Stimulated activated CD8-positive, alpha-beta memory T cell treated with anti-CD3 and anti-CD28 coated beads, Interleukin-7, amount 100 ng/mL, for 1 hour (primary cell): ENCODE measurements at regions not wholly inside any gene's neighbourhood (a gene's known extent, or its start where the extent isn't known, plus 50 kb on each side); places are given as distances from the start of the nearest gene placed in this dataset.
"Not testable (repeated sequence)": the region's sequence is repeated elsewhere in the genome, so short reads cannot be mapped to it uniquely, and the experiment has no call there.

ENCODE experiments used
- DNase-seq, 2 donors: peaks; one replicate each; pipeline ENCODE4 v3.0.0-alpha.2; 2020; ENCODE audit warnings: low read depth in 2 of 2

GRCh38 chr6:157727629-157728182, 95.3 kb upstream of the SNX9 start:
- DNase-seq: no peak

DNA sequence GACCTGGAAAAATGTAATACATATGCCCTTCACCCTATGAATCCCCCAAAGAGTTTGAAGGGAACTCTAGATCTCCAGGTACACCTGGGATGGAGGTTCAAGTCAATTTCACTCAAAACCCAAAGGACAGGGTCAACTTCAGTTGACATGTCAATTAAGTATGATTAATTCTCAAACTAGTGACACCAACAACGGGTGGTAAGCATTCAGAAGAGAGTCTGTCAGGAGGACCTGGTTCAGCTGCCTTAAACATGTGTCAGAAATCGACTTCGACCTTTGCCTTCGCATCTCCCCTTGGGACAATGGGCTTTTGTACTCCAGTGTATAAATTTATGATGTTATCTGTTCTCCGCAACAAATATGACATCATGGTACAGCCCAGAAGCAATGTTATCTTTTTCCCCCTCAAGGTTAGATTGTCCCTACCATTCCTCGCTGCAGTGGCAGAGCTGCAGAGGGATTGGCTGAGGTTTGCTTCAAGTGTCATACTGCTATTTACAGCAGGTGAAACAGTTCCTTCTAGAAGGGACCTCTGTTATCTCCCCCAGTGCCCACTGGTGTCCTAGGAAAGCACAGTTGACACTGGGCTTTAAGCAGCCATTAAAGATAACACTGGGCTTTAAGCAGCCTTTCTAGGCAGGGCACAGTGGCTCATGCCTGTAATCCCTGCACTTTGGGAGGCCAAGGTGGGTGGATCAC, 94.7 kb upstream of the SNX9 start:
- no peak for DNase-seq

- DNase-seq: no peak
Measured at GRCh38 chr6:157731221-157731620, 91.8 kb upstream of the SNX9 start.

DNA sequence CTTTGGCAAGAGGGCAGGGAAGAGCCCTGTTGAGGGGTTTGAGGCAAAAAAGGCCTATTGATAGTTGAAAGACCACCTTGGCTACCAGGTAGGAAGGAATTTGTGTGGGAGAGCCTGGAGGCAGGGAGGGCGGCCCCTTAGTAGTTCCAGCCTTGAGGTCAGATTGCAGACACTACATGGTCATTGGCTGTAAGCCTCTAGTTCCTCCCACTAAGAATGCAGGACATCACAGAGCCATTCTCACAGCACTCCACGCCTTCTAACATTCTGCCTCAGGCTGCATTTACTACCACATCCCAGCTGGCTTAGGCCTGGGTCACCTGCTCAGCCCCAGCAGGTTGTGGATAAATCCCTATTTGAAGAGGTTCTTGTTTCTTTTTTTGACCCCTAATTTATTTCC, 91.0 kb upstream of the SNX9 start:
- DNase-seq: no peak

- no peak for DNase-seq
Measured at GRCh38 chr6:157732416-157733161, 90.5 kb upstream of the SNX9 start.

GRCh38 chr6:157736555-157736954, 86.5 kb upstream of the SNX9 start:
- DNase-seq: not testable (repeated sequence)

DNA sequence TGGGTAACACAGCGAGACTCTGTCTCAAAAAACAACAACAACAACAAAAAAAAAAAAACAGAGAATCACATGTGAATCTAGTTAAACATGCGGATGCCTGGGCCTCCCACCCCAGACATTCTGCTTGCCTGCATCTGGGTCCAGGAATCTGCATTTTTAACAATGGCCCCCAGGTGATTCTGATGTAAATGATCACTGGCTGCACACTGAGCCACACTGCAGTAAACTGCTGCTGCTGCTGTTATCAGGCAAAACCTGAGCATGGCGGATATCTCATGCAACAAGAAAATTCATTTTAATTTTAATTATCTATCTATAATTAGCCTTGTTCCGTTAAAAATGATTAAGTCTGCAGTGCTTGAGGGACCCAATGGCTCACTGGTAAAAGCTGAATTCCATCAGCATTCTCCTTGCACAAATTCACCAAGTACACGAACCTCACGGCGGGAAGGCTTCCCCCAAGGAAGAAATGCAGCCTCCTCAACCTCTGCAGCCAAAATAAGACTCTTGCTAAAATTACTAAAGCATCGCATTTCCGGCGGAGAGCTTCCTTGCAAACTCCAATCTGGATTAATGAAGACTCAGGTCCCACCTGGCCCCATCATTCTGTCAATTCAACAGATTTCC, 81.6 kb upstream of the SNX9 start:
- no peak for DNase-seq

DNA sequence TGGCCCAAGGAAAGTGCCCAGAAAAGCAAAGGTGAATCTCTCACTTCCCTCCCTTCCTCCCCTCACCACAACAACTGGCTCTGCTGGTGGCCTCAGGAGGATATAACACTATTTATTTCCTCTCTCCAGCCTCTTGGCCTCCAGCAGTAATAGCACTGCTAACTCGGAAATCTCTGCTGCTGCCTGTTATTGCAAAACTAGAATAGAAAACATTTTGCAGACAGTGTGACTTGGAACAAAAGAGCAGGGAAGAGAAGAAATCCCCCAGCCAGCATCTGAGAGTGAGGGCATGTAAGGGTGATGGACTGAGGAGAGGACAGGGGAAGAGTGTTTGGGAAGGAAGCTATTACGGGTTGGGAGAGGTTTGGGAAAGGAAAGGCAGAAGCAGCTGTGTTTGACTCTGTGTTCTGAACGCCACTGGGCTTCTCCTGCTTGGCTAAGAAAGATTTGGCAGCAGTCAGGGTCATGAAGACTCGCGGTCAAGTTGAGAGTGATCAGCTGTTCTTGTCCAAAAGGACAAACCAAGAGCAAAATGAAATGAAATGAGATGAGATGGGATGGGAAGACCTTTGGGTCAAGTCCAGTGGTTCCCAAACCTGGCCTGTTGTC, 81.0 kb upstream of the SNX9 start:
- DNase-seq: no peak

GRCh38 chr6:157744102-157744601, 78.9 kb upstream of the SNX9 start:
- no peak for DNase-seq

DNA sequence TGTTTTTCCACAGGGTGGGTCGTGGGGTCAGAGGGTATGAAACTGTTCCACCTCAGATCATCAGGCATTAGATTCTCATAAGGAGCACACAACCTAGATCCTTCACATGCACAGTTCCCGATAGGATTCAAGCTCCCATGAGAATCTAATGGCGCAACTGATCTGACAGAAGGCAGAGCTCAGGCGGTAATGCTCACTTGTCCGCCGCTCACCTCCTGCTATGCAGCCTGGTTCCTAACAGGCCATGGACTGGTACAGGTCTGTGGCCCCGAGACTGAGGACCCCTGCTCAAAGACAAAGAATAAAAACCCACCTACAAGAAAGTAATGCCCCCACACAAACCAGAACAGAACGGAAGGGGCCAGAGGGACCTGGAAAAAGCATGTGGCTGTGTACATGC, 76.1 kb upstream of the SNX9 start:
- no peak for DNase-seq

DNA sequence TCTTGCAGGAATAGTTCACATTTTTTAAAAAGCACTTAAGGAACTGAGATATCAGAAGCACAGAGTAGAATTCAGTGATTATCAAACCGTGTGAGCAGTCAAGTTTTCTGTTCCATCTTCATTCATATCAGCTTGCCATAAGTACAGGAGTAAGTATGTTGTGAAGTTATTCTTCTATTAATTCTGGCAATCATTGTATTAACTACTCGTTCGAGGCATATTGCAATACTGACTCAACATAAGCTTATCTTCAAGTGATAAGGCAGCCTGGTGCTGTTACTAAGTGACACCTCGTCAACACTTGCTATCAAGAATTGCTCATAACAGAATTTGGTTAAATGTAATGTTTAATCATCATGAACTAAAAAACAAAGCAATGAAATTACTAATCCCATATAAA, 75.7 kb upstream of the SNX9 start:
- no peak for DNase-seq

DNA sequence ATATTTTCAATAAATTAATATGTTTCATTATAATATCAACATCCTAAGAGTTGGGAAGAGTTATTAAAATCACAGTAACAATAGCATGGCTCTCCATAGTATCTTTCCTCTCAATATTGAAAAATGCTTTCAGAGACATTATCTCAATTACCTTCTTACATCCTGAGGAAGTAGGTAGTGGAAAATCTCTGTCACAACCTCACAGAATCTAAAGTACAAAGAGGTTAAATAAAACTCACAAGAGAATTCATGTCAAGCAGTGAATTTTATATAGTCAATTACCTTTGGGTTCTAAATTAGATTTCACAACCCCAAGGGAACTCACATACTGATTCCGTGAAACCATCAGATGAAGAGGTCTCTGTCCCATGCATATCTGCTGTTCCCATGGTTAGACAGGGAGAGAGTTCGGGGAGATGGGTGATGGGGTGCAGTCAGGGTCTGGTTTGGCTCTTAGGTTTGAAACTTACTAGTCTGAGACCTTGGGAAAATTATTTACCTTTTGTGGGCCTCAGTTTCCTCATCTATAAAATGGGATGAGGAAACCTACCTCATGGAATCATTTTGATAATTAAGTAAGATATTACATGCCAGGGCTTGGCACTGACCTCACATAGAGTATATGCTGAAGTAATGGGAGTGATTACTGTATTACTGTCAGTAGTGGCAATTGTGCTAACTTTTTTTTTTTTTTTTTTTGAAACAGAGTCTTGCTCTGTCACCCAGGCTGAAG, 74.0 kb upstream of the SNX9 start:
- DNase-seq: no peak

DNA sequence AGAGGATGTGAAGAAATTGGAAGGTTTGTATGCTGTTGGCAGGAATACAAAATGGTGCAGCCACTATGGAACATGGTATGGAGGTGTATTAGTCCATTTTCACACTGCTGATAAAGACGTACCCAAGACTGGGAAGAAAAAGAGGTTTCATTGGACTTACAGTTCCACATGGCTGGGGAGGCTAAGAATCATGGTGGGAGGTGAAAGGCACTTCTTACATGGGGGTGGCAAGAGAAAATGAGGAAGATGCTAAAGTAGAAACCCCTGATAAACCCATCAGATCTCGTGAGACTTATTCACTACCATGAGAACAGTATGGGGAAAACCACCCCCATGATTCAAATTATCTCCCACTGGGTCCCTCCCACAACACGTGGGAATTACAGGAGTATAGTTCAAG, 72.1 kb upstream of the SNX9 start:
- not testable (repeated sequence) for DNase-seq

DNA sequence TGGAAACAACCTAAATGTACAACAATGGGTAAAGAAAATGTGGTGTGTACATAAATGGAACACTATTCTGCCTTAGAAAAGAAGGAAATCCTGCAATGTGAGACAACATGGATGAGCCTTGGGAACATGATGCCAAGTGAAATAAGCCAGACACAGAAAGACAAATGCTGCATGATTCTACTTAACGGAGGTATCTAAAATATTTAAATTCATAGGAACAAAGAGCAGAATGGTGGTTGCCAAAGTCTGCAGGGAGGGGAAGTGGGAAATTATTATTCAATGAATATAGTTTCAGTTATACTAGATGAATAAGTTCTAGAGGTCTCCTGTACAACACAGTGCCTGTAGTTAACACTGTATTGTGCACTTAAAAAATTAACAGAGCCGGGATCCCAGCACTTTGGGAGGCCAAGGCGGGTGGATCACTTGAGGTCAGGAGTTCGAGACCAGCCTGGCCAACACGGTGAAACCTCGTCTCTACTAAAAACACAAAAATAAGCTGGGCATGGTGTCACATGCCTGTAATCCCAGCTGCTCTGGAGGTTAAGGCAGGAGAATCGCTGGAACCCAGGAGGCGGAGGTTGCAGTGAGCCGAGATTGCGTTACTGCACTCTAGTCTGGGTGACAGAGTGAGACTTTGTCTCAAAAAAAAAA, 71.4 kb upstream of the SNX9 start:
- no peak for DNase-seq

GRCh38 chr6:157752879-157753278, 70.2 kb upstream of the SNX9 start:
- DNase-seq: not testable (repeated sequence)

DNA sequence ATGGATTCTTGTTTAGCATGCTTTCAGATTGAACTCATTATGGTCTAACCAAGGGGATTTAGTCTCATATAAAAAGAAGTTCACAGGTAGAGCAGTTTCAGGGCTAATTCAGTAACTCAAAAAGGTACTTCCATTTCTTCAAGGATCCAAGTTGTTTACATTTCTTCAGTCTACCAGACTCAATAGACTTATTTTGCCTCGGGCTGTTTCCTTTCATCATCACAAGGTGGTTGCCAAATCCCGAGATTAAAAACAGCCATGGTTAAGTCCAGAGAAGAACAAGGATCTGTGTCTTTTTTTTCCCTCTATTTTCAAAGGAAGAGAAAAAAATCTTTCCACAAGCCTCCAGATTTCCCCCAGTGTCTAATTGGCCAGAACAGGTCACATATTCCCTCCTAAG, 69.8 kb upstream of the SNX9 start:
- no peak for DNase-seq

GRCh38 chr6:157753801-157754200, 69.2 kb upstream of the SNX9 start:
- DNase-seq: not testable (repeated sequence)

DNA sequence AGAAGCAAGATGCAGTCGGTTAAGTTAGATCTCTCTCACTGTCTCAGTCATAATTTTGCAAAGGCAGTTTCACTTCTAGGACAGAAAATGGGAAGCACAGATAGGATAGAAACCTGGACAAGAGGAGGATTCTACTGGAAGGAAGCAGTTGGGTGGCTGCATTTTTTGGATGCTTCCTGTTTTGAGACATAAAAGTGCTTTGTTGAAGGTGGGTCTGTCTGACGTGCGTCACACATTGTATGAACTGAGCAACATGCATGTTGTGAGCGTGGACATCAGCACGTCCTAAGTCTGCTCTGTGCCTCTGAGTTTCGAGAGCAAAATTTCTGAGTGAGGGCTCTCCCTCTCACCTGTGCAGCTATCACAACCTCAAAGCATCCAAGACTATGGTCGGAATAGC, 68.7 kb upstream of the SNX9 start:
- DNase-seq: no peak

GRCh38 chr6:157755032-157755745, 67.9 kb upstream of the SNX9 start:
- no peak for DNase-seq

GRCh38 chr6:157755746-157756411, 67.2 kb upstream of the SNX9 start:
- DNase-seq: no peak
